Bone marrow (tissue), 2 donors: ENCODE measurements at regions not wholly inside any gene's neighbourhood (a gene's known extent, or its start where the extent isn't known, plus 50 kb on each side); places are given as distances from the start of the nearest gene placed in this dataset.

Source experiments
- DNase-seq, 2 donors: peaks; one replicate each; lab custom pipeline; 2025; lab: John Stamatoyannopoulos, UW

- no peak for DNase-seq
Observed at GRCh38 chr5:29662876-29663275, 1530.6 kb upstream of the CDH6 start.

DNA sequence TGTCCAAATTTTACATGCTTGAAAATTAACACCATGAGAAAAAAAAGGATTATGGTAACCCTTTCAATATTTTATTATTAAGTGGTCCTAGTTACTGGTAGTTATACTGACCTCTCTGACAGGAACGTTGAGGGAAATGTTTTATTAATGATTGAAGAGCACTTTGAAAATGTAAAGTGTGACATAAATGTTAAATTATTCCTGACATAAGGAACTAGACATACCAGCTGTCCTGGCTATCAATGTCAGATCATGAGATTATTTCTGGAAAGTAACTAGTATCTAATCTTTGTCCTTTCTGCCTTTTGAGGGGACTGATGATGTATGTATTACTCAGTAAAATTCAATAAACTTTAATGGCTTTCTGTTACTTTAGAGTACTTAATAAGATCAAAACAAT is 1538.5 kb upstream of the CDH6 start:
- no peak for DNase-seq

DNA sequence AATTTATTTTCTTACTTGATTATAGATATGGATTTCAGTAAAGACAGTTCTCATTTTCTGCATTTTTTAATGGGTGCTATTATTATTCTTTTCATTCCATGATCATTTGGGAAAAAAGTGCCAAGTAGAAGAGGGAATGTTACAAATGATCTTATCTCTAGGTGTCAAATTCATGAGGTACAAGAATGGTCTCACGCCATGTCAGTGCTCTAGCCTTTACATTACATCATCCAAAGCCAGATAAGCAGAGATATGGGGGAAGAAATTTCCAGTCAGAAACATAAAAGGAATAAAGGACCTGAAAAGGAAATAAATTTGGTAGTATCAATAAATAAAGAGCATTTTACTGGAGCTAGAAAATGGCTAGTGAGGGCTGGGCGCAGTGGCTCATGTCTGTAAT is 1544.2 kb upstream of the CDH6 start:
- no peak for DNase-seq

GRCh38 chr5:29642601-29643000 is 1550.9 kb upstream of the CDH6 start:
- no peak for DNase-seq

DNA sequence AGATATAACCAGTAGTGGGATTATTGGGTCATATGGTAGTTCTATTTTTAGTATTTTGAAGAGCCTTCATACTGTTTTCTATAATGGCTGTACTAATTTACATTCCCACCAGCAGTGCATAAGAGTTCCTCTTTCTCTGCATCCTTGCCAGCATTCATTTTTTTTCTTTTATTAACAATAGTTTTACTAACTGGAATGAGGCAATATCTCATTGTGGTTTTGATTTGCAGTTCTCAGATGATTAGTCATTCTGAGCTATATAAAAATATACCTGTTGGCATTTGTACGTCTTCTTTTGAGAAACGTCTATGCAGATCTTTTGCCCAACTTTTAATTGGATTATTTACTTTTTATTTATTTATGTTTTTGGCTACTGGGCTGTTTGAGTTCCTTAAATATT is 1579.3 kb upstream of the CDH6 start:
- no peak for DNase-seq

GRCh38 chr5:29588236-29588635 is 1605.2 kb upstream of the CDH6 start:
- no peak for DNase-seq

DNA sequence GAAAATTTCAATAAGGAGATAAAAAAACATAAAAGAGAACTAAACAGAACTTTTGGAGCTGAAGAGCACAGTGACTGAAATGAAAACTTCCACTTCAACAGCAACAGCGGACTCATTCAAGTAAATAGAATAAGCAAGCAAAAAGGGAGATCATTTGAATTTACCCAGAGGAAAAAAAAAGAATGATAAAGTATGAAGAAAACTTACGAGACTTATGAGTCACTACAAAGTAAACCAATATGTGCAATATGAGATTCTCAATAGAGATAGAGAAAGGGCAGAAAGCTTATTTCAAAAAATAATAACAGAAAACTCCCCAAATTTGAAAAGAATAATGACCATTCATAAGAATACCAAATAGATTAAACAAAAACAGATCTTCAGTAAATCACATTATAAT is 1605.7 kb upstream of the CDH6 start:
- DNase-seq: no peak

GRCh38 chr5:29568028-29568427 is 1625.5 kb upstream of the CDH6 start:
- DNase-seq: no peak

- no peak for DNase-seq
Observed at GRCh38 chr5:29561564-29561963, 1631.9 kb upstream of the CDH6 start.

DNA sequence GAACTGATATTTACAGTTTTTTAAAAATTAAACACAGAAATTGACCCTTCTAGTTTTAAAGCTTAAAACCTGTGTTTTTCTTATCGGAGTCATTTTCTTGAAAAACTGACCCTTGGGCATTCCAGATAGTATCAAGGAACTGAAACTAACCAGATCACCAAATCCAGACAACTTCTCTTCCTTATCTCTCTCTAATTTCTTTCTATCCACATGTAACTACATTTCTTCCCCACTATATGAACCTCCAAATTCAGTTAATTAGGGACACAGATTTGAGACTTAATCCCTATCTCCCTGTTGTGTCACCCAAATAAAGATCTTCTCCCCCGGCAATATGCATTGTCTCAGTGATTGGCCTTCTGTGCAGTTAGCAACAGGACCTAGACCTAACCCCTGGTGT is 1643.0 kb upstream of the CDH6 start:
- no peak for DNase-seq

GRCh38 chr5:29548262-29548661 is 1645.2 kb upstream of the CDH6 start:
- no peak for DNase-seq

DNA sequence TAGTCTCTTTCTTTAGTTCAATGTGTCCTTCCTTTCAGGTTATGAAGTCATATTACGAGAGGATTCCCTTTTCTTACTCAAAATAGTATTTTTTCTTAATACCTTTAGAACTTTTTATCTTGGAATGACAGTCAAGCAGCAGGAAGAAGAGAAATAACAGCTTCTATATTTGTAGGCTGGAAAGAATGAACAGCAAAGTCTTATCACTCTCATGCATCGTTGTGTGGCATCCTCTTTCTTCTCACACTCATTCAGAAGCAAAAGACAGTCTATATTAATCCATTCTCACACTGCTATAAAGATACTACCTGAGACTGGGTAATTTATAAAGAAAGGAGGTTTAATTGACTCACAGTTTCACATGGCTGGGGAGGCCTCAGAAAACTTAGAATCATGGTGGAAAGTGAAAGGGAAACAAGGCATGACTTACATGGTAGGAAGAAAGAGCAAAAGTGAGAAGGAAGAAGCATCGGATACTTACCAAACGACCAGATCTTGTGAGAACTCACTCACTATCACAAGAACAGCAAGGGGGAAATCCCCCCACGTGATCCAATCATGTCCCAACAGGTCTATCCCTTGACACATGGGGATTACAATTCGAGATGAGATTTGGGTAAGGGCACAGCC is 1646.1 kb upstream of the CDH6 start:
- no peak for DNase-seq

- no peak for DNase-seq
Observed at GRCh38 chr5:29543501-29543900, 1650.0 kb upstream of the CDH6 start.

- no peak for DNase-seq
Observed at GRCh38 chr5:29524227-29524626, 1669.3 kb upstream of the CDH6 start.

DNA sequence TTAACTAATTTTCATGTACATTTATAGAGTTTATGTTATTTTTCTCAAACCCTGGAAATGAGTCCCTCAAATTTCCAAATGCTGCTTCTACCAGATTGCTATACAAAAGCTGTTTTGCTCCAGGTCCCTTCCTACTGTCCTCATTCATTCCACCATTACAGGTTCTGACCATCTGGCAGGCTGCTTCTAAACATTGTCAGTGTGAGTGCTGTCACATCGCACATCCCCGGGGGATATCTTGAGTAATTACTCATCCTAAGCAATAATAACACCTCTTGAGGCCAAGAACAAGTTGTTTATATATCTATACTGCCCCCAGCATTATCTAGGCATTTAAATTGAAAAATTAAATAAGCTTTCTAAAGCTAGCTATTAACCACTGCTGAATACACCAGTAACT is 1675.3 kb upstream of the CDH6 start:
- DNase-seq: no peak

DNA sequence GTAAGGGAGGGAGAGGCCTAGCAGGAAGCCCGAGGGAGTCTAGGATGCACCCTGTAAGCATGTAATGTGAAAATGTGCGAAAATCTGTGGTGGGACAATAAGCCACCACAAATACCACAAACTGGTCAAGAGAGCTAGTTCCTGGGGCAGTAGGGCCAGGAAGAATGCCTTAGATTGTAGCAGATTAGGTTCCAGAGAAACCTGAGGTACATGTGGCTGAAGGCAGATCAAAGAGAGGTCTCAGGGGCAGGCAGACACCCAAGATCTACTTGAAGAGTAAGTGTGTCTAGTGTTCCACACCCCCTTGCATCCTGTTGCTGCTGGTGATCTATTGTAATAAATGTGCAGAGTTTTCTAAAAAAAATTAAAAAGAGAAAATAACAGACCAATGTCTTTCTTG is 1677.3 kb upstream of the CDH6 start:
- DNase-seq: no peak

- no peak for DNase-seq
Observed at GRCh38 chr5:29508131-29508530, 1685.4 kb upstream of the CDH6 start.

GRCh38 chr5:29504411-29504810 is 1689.1 kb upstream of the CDH6 start:
- no peak for DNase-seq

DNA sequence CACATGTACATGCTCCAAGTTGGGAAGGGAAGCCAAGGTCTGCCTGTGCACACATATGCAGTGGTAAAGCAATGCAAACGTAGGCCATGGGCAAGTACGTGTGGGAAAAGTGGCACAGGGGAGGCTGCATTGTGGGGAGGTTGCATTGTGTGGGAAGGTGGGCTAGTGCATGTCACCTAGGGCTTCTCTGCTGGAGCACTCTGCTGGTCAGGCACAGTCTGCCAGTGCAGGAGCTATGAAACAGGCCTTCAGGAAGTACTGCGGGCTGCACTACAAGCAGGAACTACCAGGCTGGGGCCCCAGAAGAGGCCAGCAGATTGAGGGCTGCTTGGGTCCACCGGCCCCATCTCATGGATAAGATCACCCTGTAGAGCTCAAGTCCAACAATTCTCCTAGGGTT is 1694.6 kb upstream of the CDH6 start:
- DNase-seq: no peak

GRCh38 chr5:29498412-29498811 is 1695.1 kb upstream of the CDH6 start:
- DNase-seq: no peak

- no peak for DNase-seq
Observed at GRCh38 chr5:29485333-29485732, 1708.2 kb upstream of the CDH6 start.

- DNase-seq: no peak
Observed at GRCh38 chr5:29469581-29469980, 1723.9 kb upstream of the CDH6 start.

DNA sequence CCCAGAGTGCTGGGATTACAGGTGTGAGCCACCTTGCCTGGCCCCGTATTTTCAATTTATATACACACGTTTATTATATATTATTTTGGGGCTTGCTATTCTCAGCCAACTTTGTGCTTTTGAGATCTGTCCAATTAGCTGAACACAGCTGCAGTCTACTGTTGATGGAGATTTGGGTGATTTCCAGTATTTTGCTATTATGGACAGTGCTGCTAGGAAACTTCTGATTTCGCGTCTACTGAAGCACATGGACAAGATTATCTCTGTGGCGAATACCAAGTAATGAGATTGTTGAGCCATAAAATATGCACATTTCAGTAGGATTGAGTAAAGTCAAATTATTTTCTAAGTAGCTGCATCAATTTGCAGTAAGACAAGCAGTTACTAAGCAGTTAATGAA is 1731.2 kb upstream of the CDH6 start:
- DNase-seq: no peak

DNA sequence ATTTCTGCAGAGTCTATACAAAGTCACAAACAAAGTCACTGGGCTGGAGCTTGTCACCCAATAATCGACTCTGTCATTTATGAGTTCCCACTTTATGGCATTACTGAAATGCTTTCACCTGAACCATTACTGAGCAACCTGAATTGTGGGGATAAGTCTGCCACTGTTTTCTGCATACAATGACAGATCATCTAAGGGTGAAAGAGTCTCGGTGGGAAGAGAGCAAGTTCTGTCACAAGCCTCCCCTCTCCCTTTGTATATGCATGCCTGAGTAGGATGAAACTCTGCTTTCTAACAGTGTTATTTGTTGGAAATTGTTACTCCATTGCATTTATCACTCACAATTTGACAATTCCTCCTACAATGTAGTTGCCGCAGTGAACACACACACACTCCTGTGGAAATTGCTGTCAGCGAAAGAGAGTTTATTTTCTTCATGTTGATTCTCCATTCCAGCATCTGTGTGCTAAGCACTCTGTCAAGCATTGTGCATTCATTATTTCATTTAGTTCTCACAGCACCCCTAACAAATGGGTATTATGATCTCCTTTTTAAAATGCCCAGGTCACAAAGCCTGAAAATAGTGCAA is 1732.4 kb upstream of the CDH6 start:
- no peak for DNase-seq
